MM.1S (cell line): ENCODE measurements at regions not wholly inside any gene's neighbourhood (a gene's known extent, or its start where the extent isn't known, plus 50 kb on each side); places are given as distances from the start of the nearest gene placed in this dataset.

ENCODE experiments used
- DNase-seq: peaks from one replicate; pipeline ENCODE4 v3.0.0-alpha.2; 2015
- H2AFZ ChIP-seq: fragments of 300-600 bp; sonication (generic); 2 replicates; pipeline ENCODE4 v1.6.0; 2016; ENCODE audit warnings: antibody characterized with exemption, low read length
- H3F3A ChIP-seq: fragments of 300-600 bp; sonication (generic); 2 replicates; pipeline ENCODE4 v1.6.1; 2016; ENCODE audit warnings: mild to moderate bottlenecking, antibody characterized with exemption, low read length, moderate library complexity, mixed read lengths; ENCODE audit not compliant: insufficient read depth
- H3K27ac ChIP-seq: fragments of 300-600 bp; sonication (generic); 2 replicates; pipeline ENCODE4 v1.5.1; 2016; ENCODE audit warnings: mild to moderate bottlenecking, low read length
- H3K27me3 ChIP-seq: fragments of 300-600 bp; sonication (generic); replicated peaks from 2 replicates; pipeline ENCODE4 v1.6.0; 2016; ENCODE audit warnings: low read length; ENCODE audit not compliant: insufficient read depth
- H3K36me3 ChIP-seq: fragments of 300-600 bp; sonication (generic); replicated peaks from 2 replicates; pipeline ENCODE4 v1.6.1; 2016; ENCODE audit warnings: mild to moderate bottlenecking, low read length, mixed read lengths; ENCODE audit not compliant: insufficient read depth
- H3K4me1 ChIP-seq: fragments of 300-600 bp; sonication (generic); 2 replicates; pipeline ENCODE4 v1.6.1; 2016; ENCODE audit warnings: low read length, mixed read lengths
- H3K4me2 ChIP-seq: fragments of 300-600 bp; sonication (generic); 2 replicates; pipeline ENCODE4 v1.6.0; 2016; ENCODE audit warnings: low read depth, low read length
- H3K4me3 ChIP-seq: fragments of 300-600 bp; sonication (generic); 2 replicates; pipeline ENCODE4 v1.5.1; 2016; ENCODE audit warnings: low read length, mixed read lengths
- H3K79me2 ChIP-seq: fragments of 300-600 bp; sonication (generic); 2 replicates; pipeline ENCODE4 v1.6.1; 2016; ENCODE audit warnings: mixed run types, low read length, mixed read lengths
- H3K9ac ChIP-seq: fragments of 300-600 bp; sonication (generic); 2 replicates; pipeline ENCODE4 v1.6.1; 2016; ENCODE audit warnings: low read length, mixed read lengths
- H3K9me2 ChIP-seq: fragments of 300-600 bp; sonication (generic); replicated peaks from 2 replicates; pipeline ENCODE4 v1.6.1; 2016; ENCODE audit warnings: mild to moderate bottlenecking, low read length, mixed read lengths; ENCODE audit not compliant: insufficient read depth
- H3K9me3 ChIP-seq: fragments of 300-600 bp; sonication (generic); replicated peaks from 2 replicates; pipeline ENCODE4 v1.6.1; 2016; ENCODE audit warnings: mild to moderate bottlenecking, low read length, mixed read lengths; ENCODE audit not compliant: insufficient read depth
- H4K20me1 ChIP-seq: fragments of 300-600 bp; sonication (generic); 2 replicates; pipeline ENCODE4 v1.6.1; 2016; ENCODE audit warnings: mild to moderate bottlenecking, low read length, moderate library complexity, mixed read lengths; ENCODE audit not compliant: insufficient read depth
- CTCF ChIP-seq: fragments of 300-600 bp; sonication (generic); IDR thresholded peaks from 2 replicates; pipeline ENCODE4 v1.5.1; 2016; ENCODE audit warnings: antibody characterized with exemption, low read length, mixed read lengths
- EZH2 ChIP-seq: fragments of 300-600 bp; sonication (generic); optimal IDR thresholded peaks from 2 replicates; pipeline ENCODE3; 2017; ENCODE audit warnings: low read depth, mild to moderate bottlenecking, antibody characterized with exemption, low read length, mixed read lengths
- EZH2phosphoT487 ChIP-seq: fragments of 300-600 bp; sonication (generic); IDR thresholded peaks from 2 replicates; pipeline ENCODE4 v1.6.1; 2018; ENCODE audit warnings: antibody characterized with exemption, low read length

GRCh38 chr15:100810831-100811230, 68.8 kb upstream of the ALDH1A3 start:
- H3K9me3 ChIP-seq, result no peaks in the 10 kb centered on the region
- H3K9me2 ChIP-seq, result no peaks in the 10 kb centered on the region
- no peak overlapping the region for H3K9ac ChIP-seq
- H2AFZ ChIP-seq, result no peak overlapping the region
- no peak overlapping the region for H3K27ac ChIP-seq
- no peak overlapping the region for H3K4me3 ChIP-seq
- H3K27me3 ChIP-seq, result no peaks in the 10 kb centered on the region
- no peak overlapping the region for H3K4me2 ChIP-seq
- TF ChIP-seq EZH2phosphoT487 (no peak), CTCF (no peak), EZH2 (no peak)
- no peaks in the 10 kb centered on the region for H3K79me2 ChIP-seq
- H4K20me1 ChIP-seq, result no peaks in the 10 kb centered on the region
- no peaks in the 10 kb centered on the region for H3K36me3 ChIP-seq
- no peak for DNase-seq
- no peaks in the 10 kb centered on the region for H3K4me1 ChIP-seq
- H3F3A ChIP-seq, result no peaks in the 10 kb centered on the region

- no peaks in the 10 kb centered on the region for H3K36me3 ChIP-seq
- H3K4me3 ChIP-seq, result no peak overlapping the region
- no peaks in the 10 kb centered on the region for H3F3A ChIP-seq
- no peak for DNase-seq
- H3K4me1 ChIP-seq, result no peaks in the 10 kb centered on the region
- H3K79me2 ChIP-seq, result no peaks in the 10 kb centered on the region
- no peaks in the 10 kb centered on the region for H4K20me1 ChIP-seq
- no peaks in the 10 kb centered on the region for H3K9me3 ChIP-seq
- no peak overlapping the region for H3K9ac ChIP-seq
- H3K9me2 ChIP-seq, result no peaks in the 10 kb centered on the region
- H3K27ac ChIP-seq, result no peak overlapping the region
- no peak overlapping the region for H3K4me2 ChIP-seq
- H2AFZ ChIP-seq, result no peak overlapping the region
- no peaks in the 10 kb centered on the region for H3K27me3 ChIP-seq
- no peak for TF ChIP-seq CTCF
Measured at GRCh38 chr15:100812802-100813201, 66.8 kb upstream of the ALDH1A3 start.

GRCh38 chr15:100818927-100819326, 60.7 kb upstream of the ALDH1A3 start:
- Histone ChIP-seq H3F3A (no peaks in the 10 kb centered on the region), H3K36me3 (no peaks in the 10 kb centered on the region), H3K79me2 (no peaks in the 10 kb centered on the region), H3K9ac (no peak overlapping the region), H4K20me1 (no peaks in the 10 kb centered on the region), H2AFZ (no peak overlapping the region), H3K4me1 (no peaks in the 10 kb centered on the region), H3K4me3 (no peak overlapping the region), H3K9me2 (no peaks in the 10 kb centered on the region), H3K9me3 (no peaks in the 10 kb centered on the region), H3K27ac (no peak overlapping the region), H3K4me2 (no peak overlapping the region), H3K27me3 (no peaks in the 10 kb centered on the region)
- no peak for DNase-seq
- TF ChIP-seq CTCF, result no peak
- no peak for TF ChIP-seq EZH2
- no peak for TF ChIP-seq EZH2phosphoT487

GRCh38 chr15:100820528-100820927, 59.1 kb upstream of the ALDH1A3 start:
- H3K4me3 ChIP-seq, result no peak overlapping the region
- H3K9ac ChIP-seq, result no peak overlapping the region
- H3K27ac ChIP-seq, result no peak overlapping the region
- no peaks in the 10 kb centered on the region for H3K9me3 ChIP-seq
- no peaks in the 10 kb centered on the region for H3K79me2 ChIP-seq
- no peaks in the 10 kb centered on the region for H3K9me2 ChIP-seq
- no peaks in the 10 kb centered on the region for H3K36me3 ChIP-seq
- no peak overlapping the region for H2AFZ ChIP-seq
- TF ChIP-seq CTCF (no peak), EZH2phosphoT487 (no peak), EZH2 (no peak)
- H4K20me1 ChIP-seq, result no peaks in the 10 kb centered on the region
- H3K27me3 ChIP-seq, result no peaks in the 10 kb centered on the region
- DNase-seq, result no peak
- no peaks in the 10 kb centered on the region for H3F3A ChIP-seq
- H3K4me2 ChIP-seq, result no peak overlapping the region
- no peaks in the 10 kb centered on the region for H3K4me1 ChIP-seq
